HG03039 (cell line): ENCODE measurements at regions not wholly inside any gene's neighbourhood (a gene's known extent, or its start where the extent isn't known, plus 50 kb on each side); places are given as distances from the start of the nearest gene placed in this dataset.

Source experiments
- ATAC-seq: cut with Tn5 transposase; IDR thresholded peaks from one replicate; pipeline ENCODE4 v1.9.1; 2021; ENCODE audit warnings: mild to moderate bottlenecking, moderate library complexity; ENCODE audit not compliant: unreplicated experiment

- ATAC-seq, result no peak
Observed at GRCh38 chr3:187926620-187927019, 181.4 kb upstream of the BCL6 start.

GRCh38 chr3:187927565-187927964 is 182.3 kb upstream of the BCL6 start:
- ATAC-seq, result no peak

GRCh38 chr3:187929112-187929816 is 184.0 kb upstream of the BCL6 start:
- no peak for ATAC-seq

GRCh38 chr3:187930021-187930420 is 184.8 kb upstream of the BCL6 start:
- no peak for ATAC-seq

- no peak for ATAC-seq
Observed at GRCh38 chr3:187931101-187931500, 185.8 kb upstream of the BCL6 start.

- ATAC-seq, result no peak
Observed at GRCh38 chr3:187931770-187932278, 186.6 kb upstream of the BCL6 start.

GRCh38 chr3:187932530-187932929 is 187.3 kb upstream of the BCL6 start:
- ATAC-seq, result no peak

GRCh38 chr3:187935623-187936156 is 190.4 kb upstream of the BCL6 start:
- ATAC-seq, result peak; percentile 91

- no peak for ATAC-seq
Observed at GRCh38 chr3:187936676-187937075, 191.4 kb upstream of the BCL6 start.

- no peak for ATAC-seq
Observed at GRCh38 chr3:187939891-187940290, 194.6 kb upstream of the BCL6 start.

- ATAC-seq, result no peak
Observed at GRCh38 chr3:187941135-187941847, 196.0 kb upstream of the BCL6 start.

GRCh38 chr3:187941848-187942194 is 196.6 kb upstream of the BCL6 start:
- no peak for ATAC-seq

GRCh38 chr3:187942658-187943241 is 197.5 kb upstream of the BCL6 start:
- peak; percentile 71 for ATAC-seq

GRCh38 chr3:187943677-187944389 is 198.6 kb upstream of the BCL6 start:
- ATAC-seq, result no peak

- ATAC-seq, result no peak
Observed at GRCh38 chr3:187944390-187945179, 199.3 kb upstream of the BCL6 start.

GRCh38 chr3:187945374-187945773 is 200.1 kb upstream of the BCL6 start:
- no peak for ATAC-seq

GRCh38 chr3:187946163-187946691 is 201.0 kb upstream of the BCL6 start:
- no peak for ATAC-seq

GRCh38 chr3:187946981-187947380 is 201.7 kb upstream of the BCL6 start:
- no peak for ATAC-seq

GRCh38 chr3:187947927-187948682 is 202.8 kb upstream of the BCL6 start:
- no peak for ATAC-seq
